ENCODE measurements at regions not wholly inside any gene's neighbourhood (a gene's known extent, or its start where the extent isn't known, plus 50 kb on each side); places are given as distances from the start of the nearest gene placed in this dataset.

- DNase-seq (ENCODE audit: low spot score) (no peak), ATAC-seq (ENCODE audit: low FRiP score) (no peak)
- TF ChIP-seq CTCF (IDR thresholded peaks at IDR 0.05): no peak
Measured at GRCh38 chr15:61444585-61444984, 215.5 kb upstream of the RORA start.

GRCh38 chr15:61442821-61443220, 213.7 kb upstream of the RORA start:
- no peak for TF ChIP-seq CTCF (IDR thresholded peaks at IDR 0.05)
- ATAC-seq (ENCODE audit: low FRiP score) (no peak), DNase-seq (ENCODE audit: low spot score) (no peak)

GRCh38 chr15:61441891-61442290, 212.8 kb upstream of the RORA start:
- no peak for TF ChIP-seq CTCF (IDR thresholded peaks at IDR 0.05)
- DNase-seq (ENCODE audit: low spot score): no peak
- ATAC-seq (ENCODE audit: low FRiP score): no peak

GRCh38 chr15:61426466-61426865, 197.4 kb upstream of the RORA start:
- no peak for TF ChIP-seq CTCF (IDR thresholded peaks at IDR 0.05)
- ATAC-seq (ENCODE audit: low FRiP score) (no peak), DNase-seq (ENCODE audit: low spot score) (no peak)

- no peak for TF ChIP-seq CTCF (IDR thresholded peaks at IDR 0.05)
- DNase-seq (ENCODE audit: low spot score) (no peak), ATAC-seq (ENCODE audit: low FRiP score) (no peak)
Measured at GRCh38 chr15:61425934-61426333, 196.8 kb upstream of the RORA start.

- TF ChIP-seq CTCF (IDR thresholded peaks at IDR 0.05): no peak
- DNase-seq (ENCODE audit: low spot score) (no peak), ATAC-seq (ENCODE audit: low FRiP score) (no peak)
Measured at GRCh38 chr15:61422773-61423172, 193.7 kb upstream of the RORA start.

- no peak for ATAC-seq (ENCODE audit: low FRiP score)
- no peak for DNase-seq (ENCODE audit: low spot score)
- no peak for TF ChIP-seq CTCF (IDR thresholded peaks at IDR 0.05)
Measured at GRCh38 chr15:61421938-61422337, 192.8 kb upstream of the RORA start.
